Breast epithelium (tissue), 4 donors: ENCODE measurements at regions not wholly inside any gene's neighbourhood (a gene's known extent, or its start where the extent isn't known, plus 50 kb on each side); places are given as distances from the start of the nearest gene placed in this dataset.

Experiments
- DNase-seq, 2 donors: peaks; one replicate each; pipeline ENCODE4 v3.0.0-alpha.2; 2019; ENCODE audit warnings: low spot score in 2 of 2
- H3K27ac ChIP-seq, 2 donors: fragments of 200-600 bp; sonication (generic) in 1 of 2; one replicate each; pipeline ENCODE4 v1.5.1; 2016 to 2019; ENCODE audit warnings: mild to moderate bottlenecking in 1 of 2
- H3K27me3 ChIP-seq, 2 donors: fragments of 200-600 bp; sonication (generic) in 1 of 2; one replicate each; pipeline versions ENCODE4 v1.5.1 to v1.6.0; 2017 to 2019; ENCODE audit warnings: control low read depth in 1 of 2, mild to moderate bottlenecking in 1 of 2
- H3K36me3 ChIP-seq: fragments of 200-600 bp; one replicate; pipeline ENCODE4 v1.5.1; 2019
- H3K4me1 ChIP-seq, 2 donors: fragments of 200-600 bp; sonication (generic); one replicate each; pipeline ENCODE4 v1.5.1; 2016 to 2019; ENCODE audit warnings: control low read depth in 1 of 2
- H3K4me3 ChIP-seq, 3 donors: fragments of 200-600 bp; sonication (generic); 1 replicate in 2 of 3; 2 replicates in 1 of 3; pipeline ENCODE4 v1.5.1; 2016 to 2019; ENCODE audit warnings: mild to moderate bottlenecking in 3 of 3, moderate library complexity in 2 of 3
- H3K9me3 ChIP-seq, 2 donors: fragments of 200-600 bp; sonication (generic) in 1 of 2; one replicate each; pipeline ENCODE4 v1.5.1; 2016 to 2019; ENCODE audit warnings: control low read depth in 1 of 2
- CTCF ChIP-seq, 3 donors: fragments of 450-650 bp; IDR thresholded peaks; one replicate each; pipeline ENCODE4 v1.5.1; 2016 to 2017; ENCODE audit warnings: antibody characterized with exemption in 3 of 3, mild to moderate bottlenecking in 3 of 3, moderate library complexity in 3 of 3
- POLR2A ChIP-seq: fragments of 450-650 bp; IDR thresholded peaks from one replicate; pipeline ENCODE4 v1.6.1; 2016; ENCODE audit warnings: antibody characterized with exemption, mild to moderate bottlenecking, moderate library complexity
- POLR2AphosphoS5 ChIP-seq, 3 donors: sonication (generic); formaldehyde crosslinking; IDR thresholded peaks; one replicate each; pipeline ENCODE4 v1.6.1; 2017; ENCODE audit warnings: antibody characterized with exemption in 3 of 3
- intact Hi-C: fragments of 100-400 bp; cut with DNase I; formaldehyde crosslinking; loops from one replicate; pipeline ENCODE4 v1.15.1; 2023; ENCODE audit warnings: low total_unique reads

- Histone ChIP-seq H3K27me3 (no peaks in the 10 kb centered on the region), H3K9me3 (peaks cover 0 to 6% of the 10 kb centered on the region in 2 donors), H3K4me1 (no peaks in the 10 kb centered on the region), H3K36me3 (no peaks in the 10 kb centered on the region), H3K27ac (no peak overlapping the region), H3K4me3 (no peak overlapping the region)
- intact Hi-C loops = no loop called here
- DNase-seq = no peak
- TF ChIP-seq POLR2A (no peak), CTCF (IDR thresholded peaks at IDR 0.05) (no peak), POLR2AphosphoS5 (IDR thresholded peaks at IDR 0.05) (no peak)
These were observed 575.5 kb downstream of the PLPP3 start for GRCh38 chr1:56003846-56004245.

DNA sequence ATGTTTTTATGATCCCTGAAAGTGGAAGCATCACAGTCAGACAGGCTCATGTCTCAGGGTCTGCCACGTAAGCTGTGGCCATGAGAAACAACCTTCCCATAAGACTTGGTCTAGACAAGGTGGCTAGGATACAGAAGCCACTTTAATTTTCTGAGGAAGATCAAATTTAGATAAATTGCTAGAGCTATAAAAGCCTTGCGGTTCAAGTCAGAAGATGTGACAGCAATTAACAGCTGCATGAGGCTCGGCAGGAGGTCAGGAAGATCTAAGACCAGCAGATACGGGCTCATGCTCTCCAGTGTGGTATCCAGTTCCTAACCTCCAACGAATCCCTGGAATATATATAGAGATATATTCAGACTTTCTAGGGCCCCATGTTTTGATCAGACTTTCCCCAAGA lies 577.1 kb downstream of the PLPP3 start:
- Histone ChIP-seq H3K27me3 (no peaks in the 10 kb centered on the region), H3K27ac (no peak overlapping the region), H3K36me3 (no peaks in the 10 kb centered on the region), H3K4me1 (no peaks in the 10 kb centered on the region), H3K4me3 (no peak overlapping the region), H3K9me3 (peaks cover 0 to 6% of the 10 kb centered on the region in 2 donors)
- intact Hi-C loops = no loop called here
- no peak for DNase-seq
- TF ChIP-seq POLR2AphosphoS5 (IDR thresholded peaks at IDR 0.05) = no peak
- no peak for TF ChIP-seq CTCF (IDR thresholded peaks at IDR 0.05)
- TF ChIP-seq POLR2A = no peak

DNA sequence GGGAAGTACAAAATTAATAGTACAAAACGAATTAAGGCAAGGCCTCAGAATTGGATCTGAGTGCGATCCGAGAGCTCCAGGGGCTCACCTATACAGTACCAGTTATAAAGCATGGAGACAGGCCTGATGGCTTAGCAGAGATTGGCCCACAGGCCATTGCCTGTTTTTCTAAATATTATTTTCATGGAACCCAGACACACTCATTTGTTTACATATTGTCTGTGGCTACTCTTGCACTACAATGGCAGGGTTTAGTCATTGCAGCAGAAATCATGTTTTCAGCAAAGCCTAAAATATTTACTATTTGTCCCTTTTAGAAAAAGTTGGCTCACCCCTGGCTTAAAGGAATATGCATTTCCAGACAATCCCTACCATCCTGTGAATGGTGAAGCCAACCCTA lies 578.9 kb downstream of the PLPP3 start:
- no peaks in the 10 kb centered on the region for H3K27me3 ChIP-seq
- peaks cover 0 to 6% of the 10 kb centered on the region in 2 donors for H3K9me3 ChIP-seq
- no peaks in the 10 kb centered on the region for H3K36me3 ChIP-seq
- no peak overlapping the region for H3K4me3 ChIP-seq
- no peak for DNase-seq
- intact Hi-C loops = no loop called here
- no peak overlapping the region for H3K27ac ChIP-seq
- no peaks in the 10 kb centered on the region for H3K4me1 ChIP-seq
- no peak for TF ChIP-seq CTCF (IDR thresholded peaks at IDR 0.05)
- no peak for TF ChIP-seq POLR2AphosphoS5 (IDR thresholded peaks at IDR 0.05)
- TF ChIP-seq POLR2A = no peak

DNA sequence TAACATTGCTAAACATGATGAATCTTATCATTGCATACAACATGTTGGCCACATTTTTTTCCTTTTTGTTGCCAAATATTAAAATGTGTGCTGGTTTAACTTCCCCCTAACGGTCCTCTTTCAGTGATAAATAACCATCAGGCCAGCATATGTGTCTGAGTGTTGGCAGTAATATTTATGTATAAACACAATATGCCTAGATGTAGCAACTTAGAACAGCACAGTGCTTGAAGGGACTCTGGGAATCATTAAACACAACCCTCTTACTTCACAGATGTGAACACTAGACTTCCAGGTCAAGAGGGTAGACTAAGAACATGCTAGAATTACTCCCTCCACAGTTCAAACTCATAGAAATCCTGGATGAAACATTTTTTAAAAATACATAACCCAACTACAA lies 581.8 kb downstream of the PLPP3 start:
- Histone ChIP-seq H3K36me3 (no peaks in the 10 kb centered on the region), H3K4me3 (no peak overlapping the region), H3K27ac (no peak overlapping the region), H3K9me3 (no peaks in the 10 kb centered on the region), H3K4me1 (no peaks in the 10 kb centered on the region), H3K27me3 (no peaks in the 10 kb centered on the region)
- intact Hi-C loops = no loop called here
- DNase-seq = no peak
- TF ChIP-seq POLR2A = no peak
- peak in 2 of 3 donors; percentile 9 to 51 for TF ChIP-seq POLR2AphosphoS5 (IDR thresholded peaks at IDR 0.05)
- no peak for TF ChIP-seq CTCF (IDR thresholded peaks at IDR 0.05)

DNA sequence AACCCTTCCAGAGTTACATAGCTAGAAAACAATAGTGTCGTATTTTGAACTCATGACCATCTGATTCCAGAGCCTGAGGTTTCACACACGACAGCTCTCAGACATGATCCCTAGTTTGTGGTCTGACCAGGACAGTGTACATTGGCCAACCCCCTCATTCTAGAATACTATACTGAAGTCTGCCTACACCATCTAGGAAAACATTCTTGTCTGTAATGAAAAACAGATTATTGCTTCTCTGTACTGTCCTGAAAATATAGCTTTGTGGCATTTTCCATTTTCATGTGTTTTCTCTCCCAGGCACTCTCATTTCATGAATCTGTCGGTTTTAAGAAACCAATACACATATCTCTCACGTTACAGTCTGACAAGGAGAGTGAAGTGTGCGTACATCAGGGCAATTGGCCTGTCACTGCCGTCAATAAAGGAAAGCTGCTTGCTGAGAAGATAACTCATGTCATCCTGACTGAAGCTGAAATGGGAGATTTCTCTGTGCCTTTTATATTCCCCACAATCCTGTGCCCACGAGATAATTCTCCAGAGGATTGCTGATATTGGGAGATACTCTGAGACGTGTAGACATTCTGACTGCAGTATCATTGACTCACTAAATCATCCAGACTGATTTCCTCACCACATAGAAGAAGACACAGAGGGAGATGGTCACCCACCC lies 585.6 kb downstream of the PLPP3 start:
- no peak overlapping the region for H3K4me3 ChIP-seq
- no peaks in the 10 kb centered on the region for H3K27me3 ChIP-seq
- intact Hi-C loops = no loop called here
- H3K36me3 ChIP-seq = no peaks in the 10 kb centered on the region
- no peak overlapping the region for H3K27ac ChIP-seq
- H3K4me1 ChIP-seq = no peaks in the 10 kb centered on the region
- no peaks in the 10 kb centered on the region for H3K9me3 ChIP-seq
- no peak for TF ChIP-seq CTCF (IDR thresholded peaks at IDR 0.05)
- TF ChIP-seq POLR2A = no peak
- TF ChIP-seq POLR2AphosphoS5 (IDR thresholded peaks at IDR 0.05) = no peak
- no peak for DNase-seq
